HG03196 (cell line): ENCODE measurements at regions not wholly inside any gene's neighbourhood (a gene's known extent, or its start where the extent isn't known, plus 50 kb on each side); places are given as distances from the start of the nearest gene placed in this dataset.
"Not testable (repeated sequence)": the region's sequence is repeated elsewhere in the genome, so short reads cannot be mapped to it uniquely, and the experiment has no call there.

Experiments
- ATAC-seq: cut with Tn5 transposase; IDR thresholded peaks from one replicate; pipeline ENCODE4 v1.9.1; 2021; ENCODE audit not compliant: unreplicated experiment

- not testable (repeated sequence) for ATAC-seq
Observed at GRCh38 chr3:72028726-72029125, 243.8 kb upstream of the PROK2 start.

GRCh38 chr3:72028307-72028706, 243.4 kb upstream of the PROK2 start:
- not testable (repeated sequence) for ATAC-seq

- not testable (repeated sequence) for ATAC-seq
Observed at GRCh38 chr3:72027728-72028127, 242.8 kb upstream of the PROK2 start.

GRCh38 chr3:72022027-72022426, 237.1 kb upstream of the PROK2 start:
- ATAC-seq, result no peak

GRCh38 chr3:72021531-72021930, 236.6 kb upstream of the PROK2 start:
- ATAC-seq, result no peak

GRCh38 chr3:72018343-72018984, 233.5 kb upstream of the PROK2 start:
- ATAC-seq, result no peak

GRCh38 chr3:72017935-72018334, 233.0 kb upstream of the PROK2 start:
- ATAC-seq, result no peak

GRCh38 chr3:72017311-72017710, 232.4 kb upstream of the PROK2 start:
- no peak for ATAC-seq

- ATAC-seq, result no peak
Observed at GRCh38 chr3:72015463-72015862, 230.5 kb upstream of the PROK2 start.

GRCh38 chr3:72013084-72013483, 228.1 kb upstream of the PROK2 start:
- ATAC-seq, result no peak

GRCh38 chr3:72012363-72012762, 227.4 kb upstream of the PROK2 start:
- ATAC-seq, result no peak

GRCh38 chr3:72011485-72011884, 226.5 kb upstream of the PROK2 start:
- ATAC-seq, result no peak

- no peak for ATAC-seq
Observed at GRCh38 chr3:72009851-72010443, 225.0 kb upstream of the PROK2 start.

- no peak for ATAC-seq
Observed at GRCh38 chr3:72008226-72008996, 223.5 kb upstream of the PROK2 start.

GRCh38 chr3:72006631-72007556, 221.9 kb upstream of the PROK2 start:
- no peak for ATAC-seq

- no peak for ATAC-seq
Observed at GRCh38 chr3:72004749-72005292, 219.9 kb upstream of the PROK2 start.

- no peak for ATAC-seq
Observed at GRCh38 chr3:72003936-72004335, 219.0 kb upstream of the PROK2 start.

- ATAC-seq, result no peak
Observed at GRCh38 chr3:72001758-72002157, 216.8 kb upstream of the PROK2 start.

- ATAC-seq, result no peak
Observed at GRCh38 chr3:71998995-71999673, 214.2 kb upstream of the PROK2 start.

- no peak for ATAC-seq
Observed at GRCh38 chr3:71997066-71997653, 212.2 kb upstream of the PROK2 start.
